Hepatocyte (in vitro differentiated cells): ENCODE measurements at regions not wholly inside any gene's neighbourhood (a gene's known extent, or its start where the extent isn't known, plus 50 kb on each side); places are given as distances from the start of the nearest gene placed in this dataset.

Experiments
- DNase-seq: peaks from one replicate; pipeline ENCODE4 v3.0.0-alpha.2; 2016; ENCODE audit warnings: low spot score
- H2AFZ ChIP-seq: fragments of 200-600 bp; sonication (generic); 2 replicates; pipeline ENCODE4 v1.6.0; 2016; ENCODE audit warnings: antibody characterized with exemption, mild to moderate bottlenecking
- H3K27ac ChIP-seq: fragments of 200-600 bp; sonication (generic); 2 replicates; pipeline ENCODE4 v1.5.1; 2016; ENCODE audit warnings: mild to moderate bottlenecking
- H3K27me3 ChIP-seq: fragments of 200-600 bp; sonication (generic); 2 replicates; pipeline ENCODE4 v1.6.1; 2016
- H3K36me3 ChIP-seq: fragments of 200-600 bp; sonication (generic); replicated peaks from 2 replicates; pipeline ENCODE4 v1.5.1; 2016; ENCODE audit warnings: low read depth; ENCODE audit not compliant: insufficient read depth
- H3K4me1 ChIP-seq: fragments of 200-600 bp; sonication (generic); 2 replicates; pipeline ENCODE4 v1.5.1; 2016; ENCODE audit warnings: mild to moderate bottlenecking, moderate library complexity; ENCODE audit not compliant: insufficient read depth
- H3K4me2 ChIP-seq: fragments of 200-600 bp; sonication (generic); 2 replicates; pipeline ENCODE4 v1.6.0; 2016
- H3K4me3 ChIP-seq: fragments of 200-600 bp; sonication (generic); 2 replicates; pipeline ENCODE4 v1.5.1; 2016; ENCODE audit warnings: mild to moderate bottlenecking
- H3K79me2 ChIP-seq: fragments of 200-600 bp; sonication (generic); 2 replicates; pipeline ENCODE4 v1.6.0; 2017; ENCODE audit warnings: mild to moderate bottlenecking
- H3K9me2 ChIP-seq: fragments of 200-600 bp; sonication (generic); replicated peaks from 2 replicates; pipeline ENCODE4 v1.6.0; 2017; ENCODE audit warnings: mild to moderate bottlenecking; ENCODE audit not compliant: insufficient read depth
- H3K9me3 ChIP-seq: fragments of 200-600 bp; sonication (generic); 2 replicates; pipeline ENCODE4 v1.5.1; 2016; ENCODE audit warnings: low read depth, mild to moderate bottlenecking
- H4K20me1 ChIP-seq: fragments of 200-600 bp; sonication (generic); 2 replicates; pipeline ENCODE4 v1.6.0; 2016; ENCODE audit warnings: mild to moderate bottlenecking; ENCODE audit not compliant: insufficient read depth, poor library complexity, severe bottlenecking
- CTCF ChIP-seq: fragments of 200-600 bp; sonication (generic); IDR thresholded peaks from 2 replicates; pipeline ENCODE4 v1.5.1; 2016; ENCODE audit warnings: antibody characterized with exemption, mild to moderate bottlenecking; ENCODE audit not compliant: poor library complexity
- EZH2 ChIP-seq: fragments of 200-600 bp; sonication (generic); IDR thresholded peaks from 2 replicates; pipeline ENCODE4 v1.6.1; 2016; ENCODE audit warnings: antibody characterized with exemption, mild to moderate bottlenecking, borderline replicate concordance
- EZH2phosphoT487 ChIP-seq: fragments of 200-600 bp; sonication (generic); IDR thresholded peaks from one replicate; pipeline ENCODE4 v1.6.1; 2018; ENCODE audit warnings: antibody characterized with exemption, mild to moderate bottlenecking, low read depth, moderate library complexity; ENCODE audit not compliant: unreplicated experiment, severe bottlenecking
- WGBS: methylation state at CpG from one replicate; pipeline ENCODE4 v1.1.6; 2016; ENCODE audit warnings: low lambda C conversion rate; ENCODE audit errors: missing lambda C conversion rate; 5-methylcytosine and 5-hydroxymethylcytosine counted together

GRCh38 chr19:27765912-27766725, 1446.8 kb downstream of the UQCRFS1 start:
- H4K20me1 ChIP-seq: no peaks in the 10 kb centered on the region
- no peak for TF ChIP-seq EZH2
- no peak for TF ChIP-seq CTCF
- no peak overlapping the region for H3K4me3 ChIP-seq
- no peaks in the 10 kb centered on the region for H3K79me2 ChIP-seq
- DNase-seq: no peak
- H3K9me3 ChIP-seq: no peaks in the 10 kb centered on the region
- no peak overlapping the region for H3K4me2 ChIP-seq
- no peak overlapping the region for H3K27ac ChIP-seq
- H3K4me1 ChIP-seq: no peaks in the 10 kb centered on the region
- H3K9me2 ChIP-seq: no peaks in the 10 kb centered on the region
- 95% methylated on average over 12 of the region's 12 CpGs for WGBS
- no peak overlapping the region for H2AFZ ChIP-seq
- no peaks in the 10 kb centered on the region for H3K27me3 ChIP-seq
- H3K36me3 ChIP-seq: no peaks in the 10 kb centered on the region

- DNase-seq: no peak
- H3K27me3 ChIP-seq: no peaks in the 10 kb centered on the region
- H3K4me1 ChIP-seq: no peaks in the 10 kb centered on the region
- TF ChIP-seq EZH2phosphoT487 (no peak), EZH2 (no peak), CTCF (no peak)
- no peaks in the 10 kb centered on the region for H3K9me3 ChIP-seq
- no peaks in the 10 kb centered on the region for H3K9me2 ChIP-seq
- no peaks in the 10 kb centered on the region for H3K36me3 ChIP-seq
- H4K20me1 ChIP-seq: no peaks in the 10 kb centered on the region
- 91% methylated on average over 7 of the region's 7 CpGs for WGBS
- H3K27ac ChIP-seq: no peak overlapping the region
- H3K4me2 ChIP-seq: no peak overlapping the region
- no peak overlapping the region for H3K4me3 ChIP-seq
- no peaks in the 10 kb centered on the region for H3K79me2 ChIP-seq
- H2AFZ ChIP-seq: no peak overlapping the region
These were observed 1447.6 kb downstream of the UQCRFS1 start for GRCh38 chr19:27765397-27765796.

GRCh38 chr19:27764186-27764804, 1448.7 kb downstream of the UQCRFS1 start:
- Histone ChIP-seq H3K79me2 (no peaks in the 10 kb centered on the region), H2AFZ (no peak overlapping the region), H3K4me1 (no peaks in the 10 kb centered on the region), H3K36me3 (no peaks in the 10 kb centered on the region), H3K27ac (no peak overlapping the region), H3K4me2 (no peak overlapping the region), H3K9me2 (no peaks in the 10 kb centered on the region), H3K27me3 (no peaks in the 10 kb centered on the region), H3K4me3 (no peak overlapping the region), H3K9me3 (no peaks in the 10 kb centered on the region), H4K20me1 (no peaks in the 10 kb centered on the region)
- no peak for TF ChIP-seq CTCF
- TF ChIP-seq EZH2: no peak
- no peak for TF ChIP-seq EZH2phosphoT487
- WGBS: 94% methylated on average over 5 of the region's 5 CpGs
- DNase-seq: no peak
